Caki2 (cell line): ENCODE measurements at regions not wholly inside any gene's neighbourhood (a gene's known extent, or its start where the extent isn't known, plus 50 kb on each side); places are given as distances from the start of the nearest gene placed in this dataset.

Source experiments
- DNase-seq: peaks from one replicate; pipeline ENCODE4 v3.0.0-alpha.2; 2015; ENCODE audit warnings: low read depth
- in situ Hi-C: cut with HindIII; loops from 2 replicates; pipeline ENCODE4 v1.10.0; 2016; ENCODE audit warnings: low sequenced_read_pairs, low pct_unique_long_range_greater_than_20kb, mixed read lengths

DNA sequence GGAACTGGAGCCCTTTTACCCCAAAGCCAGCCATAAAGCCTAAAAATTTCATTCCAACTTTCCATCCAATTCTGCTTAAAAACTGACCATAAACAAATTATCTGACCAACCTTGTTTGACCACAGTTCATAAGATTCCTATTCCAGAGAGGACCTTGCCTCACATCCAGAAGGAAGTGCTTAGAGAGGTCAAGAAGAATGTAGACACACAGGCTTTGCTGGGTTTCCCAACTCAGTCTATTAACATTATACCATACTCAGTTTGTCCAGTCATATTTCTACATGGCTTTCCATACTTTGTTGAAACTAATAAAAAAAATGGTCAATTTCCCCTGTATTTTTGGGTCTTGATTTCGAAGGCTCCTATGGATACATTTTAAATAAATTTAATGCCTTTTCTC, 1522.5 kb downstream of the ARAP2 start:
- no peak for DNase-seq
- in situ Hi-C loops: no loop called here

DNA sequence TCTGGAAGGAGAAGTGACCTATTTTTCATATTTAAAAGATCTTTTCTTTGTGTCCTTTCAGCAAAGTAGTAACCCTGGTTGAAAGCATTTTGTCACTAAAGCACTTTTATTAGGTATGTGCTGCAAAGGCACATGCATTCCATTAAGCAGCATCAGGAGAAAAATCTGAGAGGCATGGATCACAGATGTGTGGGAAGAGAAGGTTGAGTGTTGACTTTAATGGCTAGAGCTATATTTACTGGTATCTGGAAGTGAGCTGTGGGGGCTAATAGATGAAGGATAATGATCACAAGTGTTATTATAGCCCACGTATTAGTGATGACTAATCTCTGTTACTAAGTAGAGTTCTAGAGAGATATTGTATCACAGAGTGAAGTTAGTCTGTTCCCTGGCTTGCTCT, 1520.7 kb downstream of the ARAP2 start:
- DNase-seq: no peak
- in situ Hi-C loops: no loop called here

GRCh38 chr4:34724491-34724890, 1519.8 kb downstream of the ARAP2 start:
- in situ Hi-C loops: no loop called here
- DNase-seq: no peak

GRCh38 chr4:34731070-34731469, 1513.2 kb downstream of the ARAP2 start:
- no peak for DNase-seq
- in situ Hi-C loops: no loop called here

DNA sequence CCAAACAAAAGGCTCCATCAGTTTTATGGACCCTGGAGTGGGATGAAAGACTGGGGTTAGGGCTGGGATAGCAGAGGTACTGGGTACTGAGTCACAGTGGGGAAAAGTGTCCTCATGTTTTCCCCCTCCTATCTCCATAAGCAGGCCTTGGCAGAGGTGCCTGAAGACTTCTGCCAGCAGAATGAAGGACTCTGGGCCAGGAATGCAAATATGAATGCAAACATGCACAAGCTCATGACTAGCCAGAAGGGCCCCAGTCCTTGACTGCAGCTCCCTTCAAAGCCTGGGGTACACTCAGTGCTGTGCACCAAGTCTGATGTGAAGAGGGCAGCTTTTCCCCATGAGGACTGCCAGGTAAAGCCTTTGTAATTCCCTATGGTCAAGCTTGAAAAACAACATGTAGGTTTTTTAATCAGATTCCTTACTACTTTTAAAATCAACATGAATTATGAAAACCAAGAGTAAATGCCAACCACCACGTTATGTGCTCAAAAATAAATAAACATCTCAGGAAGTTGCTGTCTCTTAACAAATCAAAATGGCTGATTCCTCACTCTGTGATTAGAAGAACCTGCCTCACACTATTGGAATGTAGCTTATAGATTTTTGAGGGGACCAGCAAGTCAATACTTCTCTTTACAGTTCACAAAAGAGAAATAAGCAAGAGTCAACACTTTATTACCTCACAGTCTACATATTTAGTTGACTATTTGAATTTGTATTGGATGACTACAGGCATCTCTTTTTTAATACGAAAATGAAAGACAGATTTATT, 1512.0 kb downstream of the ARAP2 start:
- in situ Hi-C loops: no loop called here

GRCh38 chr4:34733185-34733941, 1511.0 kb downstream of the ARAP2 start:
- in situ Hi-C loops: no loop called here
- DNase-seq: no peak

More for the DNA sequence above, 1512.0 kb downstream of the ARAP2 start:
- DNase-seq: no peak

DNA sequence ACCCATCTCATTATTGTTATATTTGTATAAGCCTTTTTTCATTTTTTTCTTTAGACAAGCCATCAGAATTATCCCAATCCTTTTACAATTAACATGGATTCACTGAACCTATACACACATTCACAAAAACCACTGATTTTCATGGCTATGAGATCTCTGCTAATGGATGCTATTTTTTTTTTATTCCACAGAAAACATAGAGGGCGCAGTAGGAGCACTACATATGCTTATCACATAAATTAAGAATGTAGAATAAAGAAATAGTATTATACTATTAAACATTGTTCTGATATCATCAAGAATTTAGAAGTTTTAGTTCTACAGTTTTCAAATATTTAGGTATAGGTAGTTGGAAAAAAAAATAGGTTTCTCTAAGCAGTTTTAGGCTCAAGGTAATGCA, 1477.4 kb downstream of the ARAP2 start:
- no peak for DNase-seq
- in situ Hi-C loops: no loop called here

DNA sequence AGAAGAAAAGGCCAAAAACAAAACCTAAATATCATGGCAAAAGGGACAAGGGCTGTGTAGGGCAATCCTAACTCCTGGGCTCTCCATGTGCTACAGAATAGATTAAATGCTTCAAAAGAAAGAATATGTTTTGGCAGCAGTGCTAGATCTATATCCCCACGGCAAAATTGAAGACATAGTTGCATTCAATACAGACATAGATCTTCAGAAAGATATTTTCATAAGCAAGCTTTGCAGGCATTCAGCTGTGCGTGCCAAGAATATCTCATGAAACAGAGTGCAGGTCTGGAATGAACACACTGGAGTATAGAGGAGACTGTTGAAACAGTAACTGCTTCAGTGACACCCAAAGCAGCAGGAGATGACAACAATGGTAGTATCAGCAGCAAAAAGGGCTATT, 1476.9 kb downstream of the ARAP2 start:
- in situ Hi-C loops: no loop called here
- no peak for DNase-seq

DNA sequence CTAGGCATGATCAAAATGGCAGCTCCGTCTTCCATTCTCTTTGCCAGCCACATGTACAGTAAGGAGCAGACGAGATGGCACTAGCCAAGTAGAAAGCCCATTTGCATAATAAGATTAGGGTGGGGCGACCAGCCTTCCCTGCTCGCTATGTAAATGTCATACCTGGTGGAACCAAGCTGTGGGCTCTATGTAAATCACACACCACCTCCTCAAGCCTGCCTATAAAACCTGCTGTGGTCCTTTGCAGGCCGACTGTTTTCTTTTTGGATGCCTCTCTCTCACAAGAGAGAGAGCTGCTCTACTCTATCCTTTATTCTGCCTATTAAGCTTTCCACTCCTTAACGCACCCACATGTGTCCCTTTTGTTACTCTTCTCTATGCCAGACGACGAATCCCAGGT, 1472.7 kb downstream of the ARAP2 start:
- in situ Hi-C loops: no loop called here
- no peak for DNase-seq

GRCh38 chr4:34790131-34790530, 1454.2 kb downstream of the ARAP2 start:
- in situ Hi-C loops: no loop called here

DNA sequence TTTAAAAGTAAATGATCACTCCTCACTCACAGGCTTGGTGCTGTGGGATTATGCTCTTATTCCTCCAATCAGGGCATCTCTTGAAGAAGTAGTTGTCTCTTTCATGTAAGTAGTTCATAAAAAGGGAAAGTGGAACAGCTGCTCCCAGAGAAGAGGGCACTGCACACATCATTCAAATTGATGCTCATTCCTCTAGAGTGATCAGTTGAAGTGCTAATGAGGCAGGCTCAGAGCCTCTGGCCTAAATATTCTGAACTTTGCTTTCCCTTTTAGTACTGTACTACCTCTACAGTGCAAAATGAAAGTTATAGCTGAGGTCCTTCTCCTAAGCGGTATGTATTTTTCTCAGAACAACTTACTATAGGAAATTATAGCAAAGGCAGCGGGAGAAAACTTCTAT, 1453.1 kb downstream of the ARAP2 start:
- DNase-seq: no peak
- in situ Hi-C loops: no loop called here

More at GRCh38 chr4:34790131-34790530, 1454.2 kb downstream of the ARAP2 start:
- no peak for DNase-seq

DNA sequence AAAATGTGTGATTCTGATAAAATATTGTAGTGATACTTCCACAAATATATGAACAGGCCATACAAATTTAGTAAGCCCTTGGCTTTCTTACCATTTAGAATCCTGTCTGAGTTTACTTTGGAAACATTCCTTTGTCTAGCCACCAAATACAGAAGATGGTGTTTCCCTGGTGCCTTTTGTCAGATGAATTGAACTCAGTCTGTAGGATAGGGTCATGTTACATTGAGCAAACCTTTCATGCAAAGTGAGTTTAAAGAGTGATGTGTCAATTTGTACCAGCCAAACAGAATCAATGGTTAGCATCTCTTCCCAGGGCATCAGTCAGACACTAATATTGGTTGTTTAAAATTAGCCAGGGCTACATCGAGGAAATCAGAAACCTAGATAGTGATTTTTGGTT, 1443.4 kb downstream of the ARAP2 start:
- in situ Hi-C loops: no loop called here
- DNase-seq: no peak

- DNase-seq: no peak
- in situ Hi-C loops: no loop called here
Measured at GRCh38 chr4:34814266-34814665, 1430.0 kb downstream of the ARAP2 start.

DNA sequence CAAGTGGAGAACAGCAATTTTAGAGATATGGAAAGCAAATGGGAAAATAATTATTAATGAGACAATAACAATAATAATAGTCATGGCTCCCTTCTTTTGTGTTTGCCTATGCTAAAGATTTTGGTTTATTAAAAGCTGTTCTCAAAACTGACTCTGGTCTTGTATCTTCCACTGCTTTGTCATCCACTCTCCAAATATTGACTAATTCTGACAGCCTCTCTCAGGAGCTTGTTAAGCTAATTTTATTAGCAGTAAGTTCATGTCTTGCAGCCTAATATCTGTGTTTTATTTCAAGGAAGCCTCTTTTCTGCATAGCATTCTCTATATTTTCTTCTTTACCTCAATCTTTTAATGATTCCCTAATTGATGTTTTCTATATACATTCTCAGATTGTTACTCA, 1419.8 kb downstream of the ARAP2 start:
- in situ Hi-C loops: no loop called here
- DNase-seq: no peak

DNA sequence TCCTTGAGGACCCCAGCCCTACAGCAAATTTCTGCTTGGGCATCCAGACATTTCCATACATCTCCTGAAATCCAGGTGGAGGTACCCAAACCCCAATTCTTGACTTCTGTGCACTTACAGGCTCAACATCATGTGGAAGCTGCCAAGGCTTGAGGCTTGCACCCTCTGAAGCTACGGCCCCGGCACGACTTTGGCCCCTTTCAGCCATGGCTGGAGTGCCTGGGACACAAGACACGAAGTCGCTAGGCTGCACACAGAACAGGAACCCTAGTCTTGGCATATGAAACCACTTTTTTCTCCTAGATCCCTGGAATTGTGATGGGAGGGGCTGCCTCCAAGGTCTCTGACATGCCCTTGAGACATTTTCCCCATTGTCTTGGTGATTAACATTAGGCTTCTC, 1417.7 kb downstream of the ARAP2 start:
- in situ Hi-C loops: no loop called here
- no peak for DNase-seq

- DNase-seq: no peak
- in situ Hi-C loops: no loop called here
Measured at GRCh38 chr4:34845926-34846325, 1398.4 kb downstream of the ARAP2 start.

DNA sequence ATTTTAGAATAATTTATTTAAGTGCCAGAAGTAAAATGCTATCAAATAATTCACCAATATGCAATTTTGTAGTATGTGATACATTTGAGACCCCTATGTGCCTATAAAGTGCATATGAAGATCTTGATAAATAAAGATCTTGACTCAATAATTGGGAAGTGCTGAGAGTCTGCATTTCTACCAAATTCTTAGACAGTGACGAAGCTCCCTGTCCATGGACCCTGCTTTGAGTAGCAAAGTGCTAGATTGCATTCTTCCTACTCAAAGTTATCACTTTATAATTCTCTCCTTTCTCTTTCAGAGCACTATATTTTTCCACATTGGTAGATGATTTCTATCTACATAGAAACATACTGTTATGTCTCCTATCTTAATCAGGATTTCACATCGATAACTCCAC, 1393.9 kb downstream of the ARAP2 start:
- no peak for DNase-seq
- in situ Hi-C loops: no loop called here

DNA sequence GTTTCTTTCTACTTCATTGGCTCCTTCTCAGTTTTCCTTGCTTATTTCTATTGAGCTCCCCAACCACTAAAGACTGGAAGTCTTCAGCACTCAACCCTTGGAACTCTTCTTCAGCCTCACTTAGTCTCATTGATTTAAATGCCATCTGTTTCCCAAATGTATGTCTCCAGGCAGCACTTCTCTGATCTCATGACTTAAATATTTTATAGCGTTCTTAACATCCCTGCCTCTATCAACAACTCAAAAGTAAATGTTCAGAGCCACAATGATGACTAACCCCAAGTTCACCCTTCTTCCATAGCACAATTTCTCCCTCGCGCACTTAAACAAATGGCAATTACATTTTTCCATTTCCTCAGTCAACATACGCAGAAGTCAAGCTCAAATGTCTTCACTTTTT, 1393.3 kb downstream of the ARAP2 start:
- DNase-seq: no peak
- in situ Hi-C loops: no loop called here

GRCh38 chr4:34851411-34851810, 1392.9 kb downstream of the ARAP2 start:
- in situ Hi-C loops: no loop called here
- DNase-seq: no peak

DNA sequence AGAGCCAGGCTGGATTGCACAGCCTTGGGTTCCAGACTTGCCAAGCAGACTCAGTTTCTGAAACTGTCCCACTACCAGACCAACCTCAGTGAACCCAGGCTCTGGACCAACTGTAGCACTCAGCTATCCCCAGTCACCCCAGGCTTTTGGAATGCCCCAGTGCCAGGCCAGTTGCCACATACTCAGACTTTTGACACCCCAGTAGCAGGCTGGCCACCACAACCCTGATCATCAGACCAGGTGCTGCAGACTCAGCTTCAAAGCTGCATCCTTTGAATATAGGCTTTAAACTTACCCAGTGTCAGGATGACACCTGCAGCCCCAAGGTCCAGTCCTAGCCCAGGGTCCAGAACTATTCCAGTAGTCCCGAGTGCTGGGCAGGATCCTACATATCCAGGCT, 1389.9 kb downstream of the ARAP2 start:
- in situ Hi-C loops: no loop called here
- no peak for DNase-seq
